ENCODE measurements at regions not wholly inside any gene's neighbourhood (a gene's known extent, or its start where the extent isn't known, plus 50 kb on each side); places are given as distances from the start of the nearest gene placed in this dataset.

- TF ChIP-seq CTCF (IDR thresholded peaks at IDR 0.05; ENCODE audit: low read length): no peak
- no peak for TF ChIP-seq EZH2 (IDR thresholded peaks at IDR 0.05; ENCODE audit: borderline replicate concordance, low read length)
Observed at GRCh38 chr10:78604721-78605120, 464.0 kb upstream of the ZMIZ1 start.
